ENCODE measurements at regions not wholly inside any gene's neighbourhood (a gene's known extent, or its start where the extent isn't known, plus 50 kb on each side); places are given as distances from the start of the nearest gene placed in this dataset.

GRCh38 chr1:56360021-56360420, 219.3 kb downstream of the PLPP3 start:
- TF ChIP-seq CTCF (IDR thresholded peaks at IDR 0.05) (no peak), POLR2AphosphoS5 (IDR thresholded peaks at IDR 0.05) (no peak), POLR2A (IDR thresholded peaks at IDR 0.05) (no peak)

All from suprapubic skin (tissue), 4 donors.